Natural killer cell (primary cell): ENCODE measurements at regions not wholly inside any gene's neighbourhood (a gene's known extent, or its start where the extent isn't known, plus 50 kb on each side); places are given as distances from the start of the nearest gene placed in this dataset.

Experiments
- ATAC-seq, 3 donors: fragments of 150-1000 bp in 2 of 3; fragments of 200-7000 bp in 1 of 3; cut with Tn5 transposase; 1 replicate in 1 of 3; 2 replicates in 2 of 3; pipeline ENCODE4 v1.10.0; 2021; ENCODE audit warnings: mild to moderate bottlenecking in 2 of 3, moderate library complexity in 2 of 3
- DNase-seq, 2 donors: peaks; one replicate each; pipeline versions ENCODE4 v3.0.0 to v3.0.0-alpha.2; 2013 to 2021; ENCODE audit warnings: mixed read lengths in 1 of 2
- H3K27ac ChIP-seq: one replicate; pipeline ENCODE4 v1.5.1; 2013; ENCODE audit warnings: mild to moderate bottlenecking, low read length
- H3K27me3 ChIP-seq: one replicate; pipeline ENCODE4 v1.6.1; 2013; ENCODE audit warnings: low read length; ENCODE audit not compliant: control insufficient read depth, insufficient read depth
- H3K36me3 ChIP-seq: one replicate; pipeline ENCODE4 v1.6.1; 2013; ENCODE audit warnings: low read length; ENCODE audit not compliant: control insufficient read depth, insufficient read depth
- H3K4me1 ChIP-seq: one replicate; pipeline ENCODE4 v1.6.1; 2013; ENCODE audit warnings: low read length; ENCODE audit not compliant: control insufficient read depth, insufficient read depth
- H3K4me3 ChIP-seq: one replicate; pipeline ENCODE4 v1.5.1; 2013; ENCODE audit warnings: low read length
- H3K9me3 ChIP-seq: one replicate; pipeline ENCODE4 v1.6.1; 2013; ENCODE audit warnings: low read length; ENCODE audit not compliant: control insufficient read depth, insufficient read depth
- H3K27ac Mint-ChIP-seq, 2 donors: one replicate each; pipeline ENCODE4 v1.8.0; 2022; ENCODE audit warnings: mild to moderate bottlenecking in 2 of 2, mixed read lengths in 2 of 2, moderate library complexity in 1 of 2
- H3K27me3 Mint-ChIP-seq, 2 donors: one replicate each; pipeline ENCODE4 v1.8.0; 2022; ENCODE audit warnings: low read depth in 2 of 2, mixed read lengths in 2 of 2
- H3K36me3 Mint-ChIP-seq: one replicate; pipeline ENCODE4 v1.8.0; 2022; ENCODE audit warnings: mixed read lengths
- H3K4me1 Mint-ChIP-seq, 2 donors: one replicate each; pipeline ENCODE4 v1.8.0; 2022; ENCODE audit warnings: mixed read lengths in 2 of 2
- H3K4me3 Mint-ChIP-seq: one replicate; pipeline ENCODE4 v1.8.0; 2022; ENCODE audit warnings: mild to moderate bottlenecking, moderate library complexity, mixed read lengths
- H3K9me3 Mint-ChIP-seq, 2 donors: one replicate each; pipeline ENCODE4 v1.8.0; 2022; ENCODE audit warnings: mixed read lengths in 2 of 2
- CTCF ChIP-seq: fragments of 200-600 bp; IDR thresholded peaks from one replicate; pipeline ENCODE4 v1.8.0; 2022; ENCODE audit warnings: antibody characterized with exemption
- WGBS: methylation state at CpG from one replicate; pipeline ENCODE4 v1.1.7; 2013; ENCODE audit warnings: missing lambda C conversion rate; ENCODE audit not compliant: insufficient coverage; 5-methylcytosine and 5-hydroxymethylcytosine counted together
- intact Hi-C: fragments of 100-400 bp; cut with micrococcal nuclease; formaldehyde crosslinking; loops from one replicate; pipeline ENCODE4 v1.14.2; 2022

- DNase-seq (no peak), ATAC-seq (no peak)
- Histone ChIP-seq H3K27ac (no peak overlapping the region), H3K36me3 (no peaks in the 10 kb centered on the region), H3K27me3 (peaks cover 5% of the 10 kb centered on the region), H3K4me3 (no peak overlapping the region), H3K9me3 (no peaks in the 10 kb centered on the region), H3K4me1 (peaks cover 11% of the 10 kb centered on the region)
- TF ChIP-seq CTCF, result no peak
- Mint-ChIP-seq H3K4me1 (peaks cover 45 to 53% of the 10 kb centered on the region in 2 donors), H3K36me3 (no peaks in the 10 kb centered on the region), H3K27me3 (peaks cover 28 to 62% of the 10 kb centered on the region in 2 donors), H3K27ac (no peak overlapping the region), H3K9me3 (no peaks in the 10 kb centered on the region), H3K4me3 (no peak overlapping the region)
- 57% methylated on average over 5 of the region's 6 CpGs for WGBS
- intact Hi-C loops, result loop anchor here (5.0 kb wide), 1 partner anchor 88 kb away; no protein-coding TSS in a partner anchor
These were observed 189.2 kb upstream of the THRB start for GRCh38 chr3:24683633-24684384.

- H3K4me3 ChIP-seq, result no peak overlapping the region
- no peaks in the 10 kb centered on the region for H3K36me3 Mint-ChIP-seq
- intact Hi-C loops, result loop anchor here (5.0 kb wide), 1 partner anchor 88 kb away; no protein-coding TSS in a partner anchor
These were observed 189.9 kb upstream of the THRB start for GRCh38 chr3:24684506-24685023.

GRCh38 chr3:24686808-24687207 is 192.2 kb upstream of the THRB start:
- TF ChIP-seq CTCF, result no peak
- ATAC-seq (peak; percentile 44 to 90 (median 84)), DNase-seq (peak in 1 of 2 donors; percentile 12)
- H3K27ac Mint-ChIP-seq, result peak overlapping the region; percentile 36 to 72
- H3K9me3 ChIP-seq, result no peaks in the 10 kb centered on the region
- H3K9me3 Mint-ChIP-seq, result no peaks in the 10 kb centered on the region
- no peak overlapping the region for H3K27ac ChIP-seq
- peaks cover 3% of the 10 kb centered on the region for H3K27me3 ChIP-seq
- 0% methylated on average over 1 of the region's 1 CpG for WGBS
- intact Hi-C loops, result loop anchor here (2.0 kb wide), 1 partner anchor 774 kb away; no protein-coding TSS in a partner anchor
- no peaks in the 10 kb centered on the region for H3K36me3 Mint-ChIP-seq
- H3K4me1 ChIP-seq, result peaks cover 11% of the 10 kb centered on the region
- peaks cover 20 to 60% of the 10 kb centered on the region in 2 donors for H3K27me3 Mint-ChIP-seq
- peaks cover 30 to 33% of the 10 kb centered on the region in 2 donors for H3K4me1 Mint-ChIP-seq
- no peak overlapping the region for H3K4me3 ChIP-seq
- H3K36me3 ChIP-seq, result no peaks in the 10 kb centered on the region
- H3K4me3 Mint-ChIP-seq, result peak overlapping the region; percentile 77

More at GRCh38 chr3:24684506-24685023, 189.9 kb upstream of the THRB start:
- Mint-ChIP-seq H3K9me3 (no peaks in the 10 kb centered on the region), H3K27ac (no peak overlapping the region), H3K4me3 (no peak overlapping the region), H3K4me1 (peaks cover 44 to 48% of the 10 kb centered on the region in 2 donors), H3K27me3 (peaks cover 25 to 61% of the 10 kb centered on the region in 2 donors)
- Histone ChIP-seq H3K9me3 (no peaks in the 10 kb centered on the region), H3K4me1 (peaks cover 11% of the 10 kb centered on the region), H3K36me3 (no peaks in the 10 kb centered on the region), H3K27me3 (peaks cover 5% of the 10 kb centered on the region), H3K27ac (no peak overlapping the region)
- WGBS, result 96% methylated on average over 6 of the region's 6 CpGs
- ATAC-seq (no peak), DNase-seq (no peak)
- no peak for TF ChIP-seq CTCF
